ENCODE measurements at regions not wholly inside any gene's neighbourhood (a gene's known extent, or its start where the extent isn't known, plus 50 kb on each side); places are given as distances from the start of the nearest gene placed in this dataset.

DNA sequence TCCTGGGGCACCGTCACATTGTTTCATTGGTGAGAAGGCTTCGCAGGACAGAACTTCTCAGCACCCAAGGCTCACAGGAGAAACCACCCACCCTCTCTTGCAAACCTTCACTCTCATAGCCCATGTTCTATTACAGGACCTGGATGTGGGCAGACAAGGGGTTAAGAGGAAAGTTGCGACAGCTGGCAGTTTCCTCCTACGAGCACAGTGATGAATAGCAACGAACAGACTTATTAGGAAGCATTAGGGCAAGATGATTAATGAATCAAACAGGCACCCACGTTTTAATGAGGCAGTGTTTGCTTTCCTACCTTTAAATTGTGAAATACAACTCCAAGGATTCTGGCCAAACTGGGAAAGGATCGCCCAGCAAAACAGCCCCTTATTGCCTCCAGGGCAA lies 339.3 kb downstream of the DRD1 start:
- no peaks in the 10 kb centered on the region for H3K4me1 ChIP-seq
- no peaks in the 10 kb centered on the region for H3K9me3 ChIP-seq
- in situ Hi-C loops (cut with MboI; ENCODE audit: low sequenced_read_pairs), result no loop called here
- no peaks in the 10 kb centered on the region for H3K27me3 ChIP-seq (ENCODE audit: low read depth)
- no peak for DNase-seq (ENCODE audit: low spot score in 2 of 2)
- no peak overlapping the region for H3K4me3 ChIP-seq
- no peaks in the 10 kb centered on the region for H3K36me3 ChIP-seq (replicated peaks)

DNA sequence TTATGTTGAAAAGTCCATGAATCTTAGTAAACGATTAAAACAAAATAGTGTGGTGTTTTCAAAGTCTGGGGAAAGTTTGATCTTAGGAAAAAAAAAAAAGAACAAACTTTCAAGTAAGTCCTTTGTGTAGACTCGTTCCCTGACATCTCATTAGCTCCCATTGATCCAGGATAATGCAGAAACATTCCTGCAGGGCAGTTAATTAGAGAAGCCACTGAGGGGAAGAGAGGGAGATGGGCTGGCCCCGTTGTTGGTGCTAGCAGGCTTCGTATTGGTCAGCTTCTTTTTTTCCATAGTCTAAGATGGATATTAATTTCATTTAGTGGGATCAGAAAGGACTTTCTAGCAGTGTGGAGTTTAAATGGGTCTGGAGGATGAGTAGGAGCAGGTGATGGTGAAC lies 340.2 kb downstream of the DRD1 start:
- Histone ChIP-seq H3K4me3 (no peak overlapping the region), H3K4me1 (no peaks in the 10 kb centered on the region), H3K36me3 (replicated peaks) (no peaks in the 10 kb centered on the region), H3K27me3 (ENCODE audit: low read depth) (no peaks in the 10 kb centered on the region), H3K9me3 (no peaks in the 10 kb centered on the region)
- DNase-seq (ENCODE audit: low spot score in 2 of 2), result no peak
- in situ Hi-C loops (cut with MboI; ENCODE audit: low sequenced_read_pairs), result no loop called here

DNA sequence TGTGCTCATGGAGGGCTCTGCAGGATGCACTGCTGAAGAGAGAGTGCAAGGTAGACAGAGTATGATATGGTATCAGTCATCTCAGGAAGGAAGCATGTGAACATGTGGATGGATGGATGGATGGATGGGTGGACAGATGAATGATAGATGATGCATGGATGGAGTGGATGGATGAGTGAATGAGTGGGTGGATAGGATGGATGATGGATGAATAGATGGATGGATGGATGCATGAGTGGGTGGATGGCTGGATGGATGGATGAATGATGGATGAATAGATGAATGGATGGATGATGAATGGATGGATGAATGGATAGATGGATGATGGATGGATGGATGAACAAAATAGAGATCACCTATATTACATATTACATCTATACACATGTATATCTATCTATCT lies 341.3 kb downstream of the DRD1 start:
- Histone ChIP-seq H3K27me3 (ENCODE audit: low read depth) (no peaks in the 10 kb centered on the region), H3K9me3 (no peaks in the 10 kb centered on the region), H3K4me1 (no peaks in the 10 kb centered on the region), H3K36me3 (replicated peaks) (no peaks in the 10 kb centered on the region), H3K4me3 (no peak overlapping the region)
- DNase-seq (ENCODE audit: low spot score in 2 of 2), result no peak
- in situ Hi-C loops (cut with MboI; ENCODE audit: low sequenced_read_pairs), result no loop called here

GRCh38 chr5:175098301-175098700 lies 345.7 kb downstream of the DRD1 start:
- H3K27me3 ChIP-seq (ENCODE audit: low read depth), result no peaks in the 10 kb centered on the region
- in situ Hi-C loops (cut with MboI; ENCODE audit: low sequenced_read_pairs), result no loop called here

GRCh38 chr5:175096469-175097165 lies 347.4 kb downstream of the DRD1 start:
- Histone ChIP-seq H3K4me3 (no peak overlapping the region), H3K9me3 (no peaks in the 10 kb centered on the region), H3K27me3 (ENCODE audit: low read depth) (no peaks in the 10 kb centered on the region), H3K4me1 (no peaks in the 10 kb centered on the region), H3K36me3 (replicated peaks) (no peaks in the 10 kb centered on the region)
- DNase-seq (ENCODE audit: low spot score in 2 of 2), result no peak
- in situ Hi-C loops (cut with MboI; ENCODE audit: low sequenced_read_pairs), result no loop called here

More at GRCh38 chr5:175098301-175098700, 345.7 kb downstream of the DRD1 start:
- Histone ChIP-seq H3K9me3 (no peaks in the 10 kb centered on the region), H3K36me3 (replicated peaks) (no peaks in the 10 kb centered on the region), H3K4me1 (no peaks in the 10 kb centered on the region), H3K4me3 (no peak overlapping the region)
- no peak for DNase-seq (ENCODE audit: low spot score in 2 of 2)

- no peaks in the 10 kb centered on the region for H3K9me3 ChIP-seq
- H3K36me3 ChIP-seq (replicated peaks), result no peaks in the 10 kb centered on the region
- in situ Hi-C loops (cut with MboI; ENCODE audit: low sequenced_read_pairs), result no loop called here
- H3K4me3 ChIP-seq, result no peak overlapping the region
- no peaks in the 10 kb centered on the region for H3K4me1 ChIP-seq
- H3K27me3 ChIP-seq (ENCODE audit: low read depth), result no peaks in the 10 kb centered on the region
- DNase-seq (ENCODE audit: low spot score in 2 of 2), result no peak
Measured at GRCh38 chr5:175094461-175094860, 349.5 kb downstream of the DRD1 start.

DNA sequence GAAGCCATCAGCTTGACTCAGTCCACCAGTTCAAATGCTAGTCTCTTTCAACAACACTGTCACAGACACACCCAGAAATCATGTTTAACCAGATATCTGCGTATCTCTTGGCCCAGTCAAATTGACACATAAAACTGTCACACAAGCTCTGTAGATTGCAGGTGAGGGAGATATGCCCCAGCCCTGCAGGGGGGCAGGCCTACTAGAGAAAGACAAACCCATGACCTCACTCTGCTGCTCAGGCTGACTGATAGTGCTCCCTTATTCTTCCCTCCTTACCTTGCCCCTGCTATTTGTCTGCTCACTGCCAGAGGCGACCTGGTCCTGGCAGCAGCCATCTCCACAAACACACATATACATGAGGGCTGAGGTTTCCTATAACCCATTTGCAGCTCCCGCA lies 351.3 kb downstream of the DRD1 start:
- DNase-seq (ENCODE audit: low spot score in 2 of 2), result no peak
- Histone ChIP-seq H3K36me3 (replicated peaks) (no peaks in the 10 kb centered on the region), H3K4me1 (no peaks in the 10 kb centered on the region), H3K9me3 (no peaks in the 10 kb centered on the region), H3K27me3 (ENCODE audit: low read depth) (no peaks in the 10 kb centered on the region), H3K4me3 (no peak overlapping the region)
- in situ Hi-C loops (cut with MboI; ENCODE audit: low sequenced_read_pairs), result no loop called here

GRCh38 chr5:175088963-175089362 lies 355.0 kb downstream of the DRD1 start:
- H3K36me3 ChIP-seq (replicated peaks), result no peaks in the 10 kb centered on the region
- no peak overlapping the region for H3K4me3 ChIP-seq
- no peaks in the 10 kb centered on the region for H3K4me1 ChIP-seq
- H3K27me3 ChIP-seq (ENCODE audit: low read depth), result no peaks in the 10 kb centered on the region
- no peaks in the 10 kb centered on the region for H3K9me3 ChIP-seq
- in situ Hi-C loops (cut with MboI; ENCODE audit: low sequenced_read_pairs), result no loop called here
- no peak for DNase-seq (ENCODE audit: low spot score in 2 of 2)

- in situ Hi-C loops (cut with MboI; ENCODE audit: low sequenced_read_pairs), result no loop called here
- no peak overlapping the region for H3K4me3 ChIP-seq
- no peaks in the 10 kb centered on the region for H3K27me3 ChIP-seq (ENCODE audit: low read depth)
- no peaks in the 10 kb centered on the region for H3K36me3 ChIP-seq (replicated peaks)
- no peak for DNase-seq (ENCODE audit: low spot score in 2 of 2)
- H3K9me3 ChIP-seq, result no peaks in the 10 kb centered on the region
- H3K4me1 ChIP-seq, result no peaks in the 10 kb centered on the region
Measured at GRCh38 chr5:175082866-175083590, 358.6 kb downstream of the MSX2 start.

GRCh38 chr5:175082346-175082745 lies 358.0 kb downstream of the MSX2 start:
- Histone ChIP-seq H3K4me1 (no peaks in the 10 kb centered on the region), H3K27me3 (ENCODE audit: low read depth) (no peaks in the 10 kb centered on the region), H3K4me3 (no peak overlapping the region), H3K36me3 (replicated peaks) (no peaks in the 10 kb centered on the region), H3K9me3 (no peaks in the 10 kb centered on the region)
- in situ Hi-C loops (cut with MboI; ENCODE audit: low sequenced_read_pairs), result no loop called here
- no peak for DNase-seq (ENCODE audit: low spot score in 2 of 2)

- Histone ChIP-seq H3K4me3 (no peak overlapping the region), H3K4me1 (no peaks in the 10 kb centered on the region), H3K27me3 (ENCODE audit: low read depth) (no peaks in the 10 kb centered on the region), H3K9me3 (no peaks in the 10 kb centered on the region), H3K36me3 (replicated peaks) (no peaks in the 10 kb centered on the region)
- in situ Hi-C loops (cut with MboI; ENCODE audit: low sequenced_read_pairs), result no loop called here
- DNase-seq (ENCODE audit: low spot score in 2 of 2), result no peak
Measured at GRCh38 chr5:175079707-175080106, 355.3 kb downstream of the MSX2 start.

- Histone ChIP-seq H3K9me3 (no peaks in the 10 kb centered on the region), H3K4me3 (no peak overlapping the region), H3K4me1 (no peaks in the 10 kb centered on the region), H3K36me3 (replicated peaks) (no peaks in the 10 kb centered on the region), H3K27me3 (ENCODE audit: low read depth) (no peaks in the 10 kb centered on the region)
- no peak for DNase-seq (ENCODE audit: low spot score in 2 of 2)
- in situ Hi-C loops (cut with MboI; ENCODE audit: low sequenced_read_pairs), result no loop called here
Measured at GRCh38 chr5:175070283-175070682, 345.9 kb downstream of the MSX2 start.

GRCh38 chr5:175060257-175060656 lies 335.9 kb downstream of the MSX2 start:
- no peak overlapping the region for H3K4me3 ChIP-seq
- H3K4me1 ChIP-seq, result no peaks in the 10 kb centered on the region
- H3K9me3 ChIP-seq, result no peaks in the 10 kb centered on the region
- no peak for DNase-seq (ENCODE audit: low spot score in 2 of 2)
- H3K27me3 ChIP-seq (ENCODE audit: low read depth), result peaks cover 2% of the 10 kb centered on the region; the same call in 1 of the 2 replicates
- H3K36me3 ChIP-seq (replicated peaks), result no peaks in the 10 kb centered on the region
- in situ Hi-C loops (cut with MboI; ENCODE audit: low sequenced_read_pairs), result no loop called here

- Histone ChIP-seq H3K36me3 (replicated peaks) (no peaks in the 10 kb centered on the region), H3K9me3 (no peaks in the 10 kb centered on the region), H3K4me1 (no peaks in the 10 kb centered on the region), H3K27me3 (ENCODE audit: low read depth) (peaks cover 2% of the 10 kb centered on the region; the same call in 1 of the 2 replicates), H3K4me3 (no peak overlapping the region)
- in situ Hi-C loops (cut with MboI; ENCODE audit: low sequenced_read_pairs), result no loop called here
- DNase-seq (ENCODE audit: low spot score in 2 of 2), result peak in 1 of 2 experiments; percentile 16
Measured at GRCh38 chr5:175059687-175060211, 335.4 kb downstream of the MSX2 start.

All from HAP-1 (cell line).